M059J (cell line): ENCODE measurements at regions not wholly inside any gene's neighbourhood (a gene's known extent, or its start where the extent isn't known, plus 50 kb on each side); places are given as distances from the start of the nearest gene placed in this dataset.

Experiments used
- DNase-seq: peaks from one replicate; pipeline ENCODE4 v3.0.0-alpha.2; 2012; ENCODE audit warnings: low read depth

GRCh38 chr2:17303521-17303920, 214.7 kb downstream of the RAD51AP2 start:
- DNase-seq, result peak; percentile 69

GRCh38 chr2:17303054-17303453, 215.2 kb downstream of the RAD51AP2 start:
- DNase-seq, result peak; percentile 74

GRCh38 chr2:17302281-17302680, 216.0 kb downstream of the RAD51AP2 start:
- DNase-seq, result no peak

GRCh38 chr2:17301437-17301836, 216.8 kb downstream of the RAD51AP2 start:
- no peak for DNase-seq

- DNase-seq, result peak; percentile 85
Measured at GRCh38 chr2:17299891-17300540, 218.2 kb downstream of the RAD51AP2 start.

- DNase-seq, result no peak
Measured at GRCh38 chr2:17298453-17298852, 219.8 kb downstream of the RAD51AP2 start.

- no peak for DNase-seq
Measured at GRCh38 chr2:17296686-17297085, 221.6 kb downstream of the RAD51AP2 start.

GRCh38 chr2:17289669-17290068, 228.6 kb downstream of the RAD51AP2 start:
- DNase-seq, result no peak

GRCh38 chr2:17287183-17287582, 231.1 kb downstream of the RAD51AP2 start:
- DNase-seq, result no peak

- no peak for DNase-seq
Measured at GRCh38 chr2:17282826-17283225, 235.4 kb downstream of the RAD51AP2 start.

GRCh38 chr2:17282245-17282644, 236.0 kb downstream of the RAD51AP2 start:
- no peak for DNase-seq

- no peak for DNase-seq
Measured at GRCh38 chr2:17276220-17276619, 242.0 kb downstream of the RAD51AP2 start.

- DNase-seq, result no peak
Measured at GRCh38 chr2:17272652-17273525, 245.4 kb downstream of the RAD51AP2 start.

GRCh38 chr2:17272170-17272569, 246.1 kb downstream of the RAD51AP2 start:
- no peak for DNase-seq

GRCh38 chr2:17271416-17271815, 246.8 kb downstream of the RAD51AP2 start:
- no peak for DNase-seq

- DNase-seq, result no peak
Measured at GRCh38 chr2:17270894-17271293, 247.3 kb downstream of the RAD51AP2 start.

- no peak for DNase-seq
Measured at GRCh38 chr2:17263570-17263968, 254.7 kb downstream of the RAD51AP2 start.

- no peak for DNase-seq
Measured at GRCh38 chr2:17262854-17263569, 255.2 kb downstream of the RAD51AP2 start.

- DNase-seq, result no peak
Measured at GRCh38 chr2:17259613-17260012, 258.6 kb downstream of the RAD51AP2 start.

- DNase-seq, result no peak
Measured at GRCh38 chr2:17258861-17259260, 259.4 kb downstream of the RAD51AP2 start.

GRCh38 chr2:17257189-17257909, 260.9 kb downstream of the RAD51AP2 start:
- peak; percentile 7 for DNase-seq

GRCh38 chr2:17255071-17255470, 263.2 kb downstream of the RAD51AP2 start:
- DNase-seq, result no peak
